ENCODE measurements at regions not wholly inside any gene's neighbourhood (a gene's known extent, or its start where the extent isn't known, plus 50 kb on each side); places are given as distances from the start of the nearest gene placed in this dataset.

DNA sequence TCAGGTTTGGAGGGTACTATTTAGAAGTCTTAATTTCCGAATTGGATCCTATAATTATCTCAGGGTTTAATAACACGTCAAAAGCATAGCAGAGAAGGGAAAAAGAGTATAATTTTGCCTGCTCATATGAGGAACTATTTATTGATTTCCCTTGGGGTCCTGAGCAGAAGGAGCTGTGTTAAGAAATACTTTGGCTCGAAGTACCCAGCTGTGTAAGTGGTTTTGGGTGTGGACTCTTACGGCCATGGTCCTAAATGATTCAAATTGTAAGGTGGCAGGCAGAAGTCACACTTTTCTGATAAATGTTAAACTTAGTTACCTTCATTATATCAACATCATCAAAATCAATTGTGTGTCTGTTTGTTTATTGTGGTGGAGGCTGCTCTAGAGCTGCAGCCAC, 190.4 kb downstream of the MTRR start:
- TF ChIP-seq CTCF (IDR thresholded peaks at IDR 0.05; ENCODE audit: low read length) (no peak), EZH2 (IDR thresholded peaks at IDR 0.05; ENCODE audit: borderline replicate concordance, low read length) (no peak)

Measured in OCI-LY1 (cell line).